ENCODE measurements at regions not wholly inside any gene's neighbourhood (a gene's known extent, or its start where the extent isn't known, plus 50 kb on each side); places are given as distances from the start of the nearest gene placed in this dataset.

- DNase-seq: no peak
Observed at GRCh38 chr10:85152911-85153310, 824.5 kb downstream of the CCSER2 start.

GRCh38 chr10:85157206-85157605 is 828.8 kb downstream of the CCSER2 start:
- no peak for DNase-seq

GRCh38 chr10:85168243-85168642 is 839.9 kb downstream of the CCSER2 start:
- DNase-seq: no peak

DNA sequence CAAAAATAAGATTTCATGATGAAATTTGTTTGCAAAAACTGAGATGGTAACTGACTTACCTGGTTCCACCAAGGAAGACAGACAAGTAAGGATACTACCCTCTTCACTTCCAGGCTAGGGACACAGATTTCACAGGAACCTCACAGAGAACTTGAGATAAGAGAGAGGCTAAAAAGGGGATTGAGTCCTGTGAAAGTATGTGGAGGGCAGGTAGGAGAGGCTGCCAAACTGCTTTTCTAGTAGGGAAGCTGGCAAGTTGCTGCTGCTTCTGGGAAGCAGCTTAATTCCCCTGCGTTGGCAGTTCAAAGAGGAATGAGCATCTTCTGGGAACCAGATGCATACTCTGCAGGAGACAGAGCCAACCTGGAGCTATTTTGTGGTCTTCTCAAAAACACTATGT is 841.6 kb downstream of the CCSER2 start:
- DNase-seq: no peak

- no peak for DNase-seq
Observed at GRCh38 chr10:85175635-85176034, 847.2 kb downstream of the CCSER2 start.

DNA sequence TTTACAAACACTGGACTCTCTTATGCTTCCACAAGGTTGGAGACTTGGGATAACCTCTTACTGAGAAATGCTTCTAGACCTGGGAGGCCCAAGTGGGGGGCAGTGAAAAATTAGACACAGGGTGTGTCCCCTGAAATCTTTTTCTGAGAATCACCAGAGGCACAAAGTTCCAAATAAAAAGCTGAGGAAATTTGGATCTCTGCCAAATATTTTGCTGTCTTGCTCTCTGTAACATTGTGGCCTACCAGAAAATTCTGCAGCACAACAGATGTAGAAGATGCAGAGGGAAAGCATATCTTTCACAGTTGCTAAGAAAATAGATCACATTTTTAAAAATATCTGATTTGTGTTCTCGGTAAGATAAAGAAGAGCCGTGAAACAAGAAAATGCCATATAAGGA is 849.4 kb downstream of the CCSER2 start:
- DNase-seq: no peak

- DNase-seq: no peak
Observed at GRCh38 chr10:85187047-85187446, 858.7 kb downstream of the CCSER2 start.

GRCh38 chr10:85188770-85189484 is 860.5 kb downstream of the CCSER2 start:
- no peak for DNase-seq

- no peak for DNase-seq
Observed at GRCh38 chr10:85193796-85194195, 865.4 kb downstream of the CCSER2 start.

DNA sequence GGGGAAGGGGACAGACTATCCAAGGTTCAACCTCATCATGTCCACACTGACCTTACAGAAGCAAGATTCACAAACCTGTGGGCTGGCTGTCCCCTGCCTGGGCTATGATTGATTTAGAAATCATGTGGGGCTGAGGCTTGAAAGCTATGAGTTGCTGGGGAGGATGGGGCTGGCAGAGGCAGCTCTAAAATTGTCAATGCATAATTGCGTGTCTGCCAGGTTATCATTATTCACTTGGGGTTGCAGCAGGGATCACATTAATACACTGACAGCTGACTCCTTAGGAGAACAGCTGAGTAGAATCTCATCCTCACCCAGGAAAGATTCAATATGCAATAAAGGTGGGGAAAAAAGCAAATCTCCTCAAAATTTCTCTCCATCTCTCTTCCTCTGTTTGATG is 866.3 kb downstream of the CCSER2 start:
- no peak for DNase-seq

GRCh38 chr10:85195596-85195995 is 867.2 kb downstream of the CCSER2 start:
- no peak for DNase-seq

DNA sequence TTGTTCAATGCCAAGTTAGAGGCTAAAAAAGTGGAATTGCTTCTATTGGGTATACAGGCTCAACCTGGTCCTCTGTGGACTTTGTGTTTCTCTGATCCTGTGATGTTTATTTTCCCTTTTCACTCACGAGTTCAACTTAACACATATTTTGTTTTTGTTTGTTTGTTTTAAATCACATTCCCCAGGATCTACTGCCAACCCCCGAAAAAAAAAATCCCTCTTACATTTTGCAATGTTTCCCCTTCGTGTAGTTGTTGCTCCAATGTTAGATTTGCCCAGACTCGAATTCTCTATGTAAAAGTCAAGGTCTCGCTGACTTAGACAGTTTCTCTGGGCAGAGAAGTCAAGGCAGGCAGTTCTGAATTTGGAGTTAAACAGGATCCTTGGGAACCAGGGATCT is 876.4 kb downstream of the CCSER2 start:
- DNase-seq: no peak

DNA sequence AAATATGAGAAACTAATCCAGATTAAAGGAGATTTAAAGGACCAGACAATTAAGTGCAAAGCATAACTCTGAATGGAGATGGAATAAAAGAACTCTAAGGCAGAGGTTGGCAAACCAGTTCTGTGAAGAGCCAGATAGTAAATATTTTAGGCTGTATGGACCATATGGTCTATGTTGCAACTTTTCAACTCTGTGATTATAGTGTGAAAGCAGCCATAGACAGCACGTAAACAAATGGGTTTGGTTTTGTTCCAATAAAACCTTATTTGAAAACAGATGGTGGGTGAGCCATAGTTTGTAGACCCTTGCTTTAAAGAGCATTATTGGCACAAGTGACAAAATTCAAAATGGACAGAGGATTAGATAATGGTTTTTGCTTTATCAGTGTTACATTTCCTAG is 884.1 kb downstream of the CCSER2 start:
- DNase-seq: no peak

- no peak for DNase-seq
Observed at GRCh38 chr10:85213493-85213892, 885.1 kb downstream of the CCSER2 start.

GRCh38 chr10:85222300-85222699 is 893.9 kb downstream of the CCSER2 start:
- no peak for DNase-seq

DNA sequence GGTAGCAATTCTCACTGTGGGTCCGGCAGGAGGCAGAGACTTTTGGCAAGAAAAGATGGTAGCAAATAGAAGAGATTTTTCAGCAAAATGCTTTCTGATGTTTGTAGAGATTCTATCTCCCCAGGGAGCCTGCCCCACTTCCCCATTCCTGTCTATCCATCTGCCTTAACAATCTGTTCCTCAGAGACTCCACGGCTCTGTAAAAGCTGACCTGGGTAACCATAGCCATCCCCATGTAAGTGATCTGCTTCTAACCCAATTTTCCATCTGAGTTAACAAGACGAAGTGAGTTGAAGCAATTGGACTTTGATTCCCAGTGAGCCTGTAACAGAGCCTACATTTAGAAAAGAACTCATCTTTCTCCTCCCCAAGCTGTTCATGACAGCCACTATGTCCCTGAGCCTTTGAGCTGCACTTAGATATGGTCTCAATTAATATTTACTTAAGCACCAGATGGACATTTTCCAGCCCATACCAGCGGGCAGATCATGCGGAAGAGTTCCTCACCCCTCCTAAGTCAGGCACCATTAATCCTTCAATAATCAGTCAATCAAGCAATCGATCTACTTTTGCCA is 896.1 kb downstream of the CCSER2 start:
- DNase-seq: no peak

GRCh38 chr10:85225311-85225710 is 896.9 kb downstream of the CCSER2 start:
- DNase-seq: no peak

GRCh38 chr10:85226596-85226995 is 898.2 kb downstream of the CCSER2 start:
- no peak for DNase-seq

DNA sequence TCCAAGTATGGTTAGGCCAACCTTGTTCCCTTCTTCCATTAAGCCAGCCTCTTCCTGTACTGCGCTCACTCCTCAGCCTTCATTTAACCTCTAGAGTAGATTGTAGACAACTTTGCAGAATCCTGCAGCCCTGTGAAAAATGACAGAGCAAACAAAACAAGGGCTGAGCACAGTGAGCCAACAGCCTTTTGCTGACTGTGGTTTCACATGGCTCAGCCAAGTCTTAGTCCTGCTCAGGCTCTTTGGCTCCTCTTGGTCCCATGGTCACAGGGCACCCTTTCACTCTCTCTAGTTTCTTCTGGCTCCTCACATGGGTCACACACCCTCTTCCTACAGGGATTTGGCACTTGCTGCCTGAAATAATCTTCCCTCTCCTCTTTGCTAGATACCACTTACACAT is 900.3 kb downstream of the CCSER2 start:
- no peak for DNase-seq

- no peak for DNase-seq
Observed at GRCh38 chr10:85231534-85232270, 903.3 kb downstream of the CCSER2 start.

GRCh38 chr10:85235258-85235657 is 906.9 kb downstream of the CCSER2 start:
- DNase-seq: no peak

GRCh38 chr10:85238676-85239075 is 910.3 kb downstream of the CCSER2 start:
- no peak for DNase-seq

GRCh38 chr10:85250304-85250703 is 921.9 kb downstream of the CCSER2 start:
- DNase-seq: no peak

GRCh38 chr10:85256481-85256880 is 928.1 kb downstream of the CCSER2 start:
- no peak for DNase-seq

Data from NCI-H2227 treated with DMSO at 0.1 percent for 48 hours (cell line).